ENCODE measurements at regions not wholly inside any gene's neighbourhood (a gene's known extent, or its start where the extent isn't known, plus 50 kb on each side); places are given as distances from the start of the nearest gene placed in this dataset.

DNA sequence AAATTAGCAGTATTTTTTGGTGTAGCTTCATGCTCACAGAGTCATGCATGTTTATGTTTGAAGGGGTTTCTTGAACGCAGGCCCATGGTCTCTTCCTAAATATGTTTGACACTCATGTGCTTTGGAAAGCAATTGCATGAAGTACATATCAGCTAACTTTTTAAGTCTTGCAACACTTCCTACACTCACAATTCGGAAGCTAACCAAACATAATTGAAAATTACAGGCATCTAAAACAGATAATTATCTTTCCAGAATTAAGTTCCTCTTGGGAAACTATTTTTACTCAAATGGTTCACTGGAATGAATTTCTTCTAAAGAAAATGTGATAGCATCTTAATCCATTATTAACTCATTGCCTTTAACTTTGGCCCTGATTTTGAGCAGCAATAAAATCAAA lies 438.9 kb downstream of the RAP2B start:
- TF ChIP-seq ATF1 (CRISPR knock-in tag; IDR thresholded peaks at IDR 0.05) = no peak
- TF ChIP-seq, protein P1, sequence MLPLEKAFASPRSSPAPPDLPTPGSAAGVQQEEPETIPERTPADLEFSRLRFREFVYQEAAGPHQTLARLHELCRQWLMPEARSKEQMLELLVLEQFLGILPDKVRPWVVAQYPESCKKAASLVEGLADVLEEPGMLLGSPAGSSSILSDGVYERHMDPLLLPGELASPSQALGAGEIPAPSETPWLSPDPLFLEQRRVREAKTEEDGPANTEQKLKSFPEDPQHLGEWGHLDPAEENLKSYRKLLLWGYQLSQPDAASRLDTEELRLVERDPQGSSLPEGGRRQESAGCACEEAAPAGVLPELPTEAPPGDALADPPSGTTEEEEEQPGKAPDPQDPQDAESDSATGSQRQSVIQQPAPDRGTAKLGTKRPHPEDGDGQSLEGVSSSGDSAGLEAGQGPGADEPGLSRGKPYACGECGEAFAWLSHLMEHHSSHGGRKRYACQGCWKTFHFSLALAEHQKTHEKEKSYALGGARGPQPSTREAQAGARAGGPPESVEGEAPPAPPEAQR (CRISPR knock-in tag; IDR thresholded peaks at IDR 0.05) = no peak

All from WTC11 (cell line).